ENCODE measurements at regions not wholly inside any gene's neighbourhood (a gene's known extent, or its start where the extent isn't known, plus 50 kb on each side); places are given as distances from the start of the nearest gene placed in this dataset.

DNA sequence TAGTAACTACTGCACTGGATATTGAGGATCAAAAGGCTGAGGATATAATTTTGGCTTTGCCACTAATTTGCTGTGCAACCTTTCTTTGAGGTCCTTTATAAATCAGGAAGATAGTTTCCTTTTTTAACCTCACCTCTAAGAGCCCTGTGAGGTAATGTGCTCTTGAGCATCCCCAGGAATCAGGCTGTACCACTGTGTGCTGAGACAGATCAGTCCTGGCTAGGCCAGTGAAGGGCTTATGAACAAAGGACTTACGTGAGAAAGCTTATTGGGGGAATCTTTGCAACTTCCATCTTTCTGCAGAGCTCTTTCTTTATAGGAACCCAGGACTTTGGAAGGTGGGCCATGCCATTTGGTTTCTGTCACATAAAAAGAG is 188.9 kb downstream of the SIPA1L2 start:
- H3K4me3 ChIP-seq (ENCODE audit: low read depth, low read length): no peak overlapping the region
- TF ChIP-seq, protein P1, sequence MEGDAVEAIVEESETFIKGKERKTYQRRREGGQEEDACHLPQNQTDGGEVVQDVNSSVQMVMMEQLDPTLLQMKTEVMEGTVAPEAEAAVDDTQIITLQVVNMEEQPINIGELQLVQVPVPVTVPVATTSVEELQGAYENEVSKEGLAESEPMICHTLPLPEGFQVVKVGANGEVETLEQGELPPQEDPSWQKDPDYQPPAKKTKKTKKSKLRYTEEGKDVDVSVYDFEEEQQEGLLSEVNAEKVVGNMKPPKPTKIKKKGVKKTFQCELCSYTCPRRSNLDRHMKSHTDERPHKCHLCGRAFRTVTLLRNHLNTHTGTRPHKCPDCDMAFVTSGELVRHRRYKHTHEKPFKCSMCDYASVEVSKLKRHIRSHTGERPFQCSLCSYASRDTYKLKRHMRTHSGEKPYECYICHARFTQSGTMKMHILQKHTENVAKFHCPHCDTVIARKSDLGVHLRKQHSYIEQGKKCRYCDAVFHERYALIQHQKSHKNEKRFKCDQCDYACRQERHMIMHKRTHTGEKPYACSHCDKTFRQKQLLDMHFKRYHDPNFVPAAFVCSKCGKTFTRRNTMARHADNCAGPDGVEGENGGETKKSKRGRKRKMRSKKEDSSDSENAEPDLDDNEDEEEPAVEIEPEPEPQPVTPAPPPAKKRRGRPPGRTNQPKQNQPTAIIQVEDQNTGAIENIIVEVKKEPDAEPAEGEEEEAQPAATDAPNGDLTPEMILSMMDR (conservative IDR thresholded peaks at IDR 0.05; ENCODE audit: low read depth, low read length): no peak
- no peak for DNase-seq (ENCODE audit: low read depth)

DNA sequence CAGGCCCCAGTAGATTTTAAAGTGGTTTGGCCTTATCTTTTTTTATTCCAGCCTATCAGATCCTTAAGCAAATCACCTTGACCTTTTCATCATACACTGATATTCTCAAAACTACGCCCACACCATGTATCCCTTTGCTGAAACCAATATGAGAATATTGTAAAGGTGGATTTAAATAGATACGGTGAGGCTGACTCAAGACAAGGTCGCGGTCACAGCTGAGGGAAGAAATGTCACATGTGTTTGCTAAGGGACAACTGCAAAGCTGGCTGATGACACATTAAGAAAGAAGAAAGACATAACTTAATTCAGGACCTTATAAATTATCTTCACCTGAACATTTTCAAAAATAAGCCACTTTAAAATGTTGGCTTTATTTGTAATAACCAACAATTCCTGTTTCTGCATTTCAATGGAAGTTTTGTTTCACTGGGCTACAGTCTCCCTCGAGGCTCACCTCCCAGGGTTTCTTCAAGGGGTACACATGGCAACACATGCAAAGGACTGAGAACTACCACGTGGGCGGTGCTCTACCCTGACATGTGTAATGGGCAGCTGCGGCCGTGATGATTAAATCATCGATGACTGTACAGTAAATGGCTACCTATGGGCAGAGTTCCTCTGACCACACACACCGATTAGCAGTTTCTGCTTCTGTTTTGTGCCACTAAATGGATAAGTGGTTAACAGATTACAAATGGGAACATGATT is 189.5 kb downstream of the SIPA1L2 start:
- H3K4me3 ChIP-seq (ENCODE audit: low read depth, low read length): no peak overlapping the region
- TF ChIP-seq, protein P1 (conservative IDR thresholded peaks at IDR 0.05; ENCODE audit: low read depth, low read length): no peak
- DNase-seq (ENCODE audit: low read depth): no peak

DNA sequence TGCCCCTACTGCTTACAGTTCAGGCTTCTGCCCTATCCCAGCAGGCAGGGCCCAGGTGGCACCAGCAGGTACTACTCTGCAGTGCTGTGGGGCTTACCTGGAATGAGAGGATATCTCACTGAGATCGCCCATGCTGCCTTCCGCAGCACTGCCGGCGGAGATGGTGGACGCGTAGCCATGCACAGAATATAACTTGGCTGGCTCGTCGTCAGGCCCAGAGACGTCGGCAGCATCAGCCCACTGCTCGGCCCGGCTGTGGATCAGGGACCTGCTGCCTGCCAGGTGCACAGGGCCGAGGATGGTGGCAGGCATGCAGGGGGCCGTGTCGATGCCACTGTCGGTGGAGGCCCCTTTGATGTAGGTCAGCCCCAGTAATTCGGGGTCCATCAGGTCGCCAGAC is 190.9 kb downstream of the SIPA1L2 start:
- H3K4me3 ChIP-seq (ENCODE audit: low read depth, low read length): no peak overlapping the region
- TF ChIP-seq, protein P1 (conservative IDR thresholded peaks at IDR 0.05; ENCODE audit: low read depth, low read length): no peak
- no peak for DNase-seq (ENCODE audit: low read depth)

DNA sequence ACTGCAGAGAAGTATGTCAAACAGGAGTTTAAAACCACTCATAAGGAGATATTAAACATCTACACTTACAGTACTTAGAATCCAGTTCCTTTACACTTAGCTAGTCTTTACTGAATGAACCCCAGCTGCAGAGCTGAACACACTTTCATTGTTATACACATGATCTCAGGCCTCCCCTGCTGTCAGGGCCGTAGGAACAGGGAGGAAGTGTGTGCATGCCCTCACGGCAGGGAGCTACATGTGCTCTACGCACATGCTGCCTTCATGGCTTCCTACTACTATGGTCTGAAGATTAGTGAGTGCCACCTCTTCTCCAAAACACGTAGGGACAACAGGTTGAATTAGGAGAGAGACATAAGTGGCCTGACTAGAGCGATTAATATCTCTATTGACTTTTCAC is 191.5 kb downstream of the SIPA1L2 start:
- TF ChIP-seq, protein P1 (conservative IDR thresholded peaks at IDR 0.05; ENCODE audit: low read depth, low read length): no peak
- DNase-seq (ENCODE audit: low read depth): peak; percentile 84
- H3K4me3 ChIP-seq (ENCODE audit: low read depth, low read length): no peak overlapping the region

DNA sequence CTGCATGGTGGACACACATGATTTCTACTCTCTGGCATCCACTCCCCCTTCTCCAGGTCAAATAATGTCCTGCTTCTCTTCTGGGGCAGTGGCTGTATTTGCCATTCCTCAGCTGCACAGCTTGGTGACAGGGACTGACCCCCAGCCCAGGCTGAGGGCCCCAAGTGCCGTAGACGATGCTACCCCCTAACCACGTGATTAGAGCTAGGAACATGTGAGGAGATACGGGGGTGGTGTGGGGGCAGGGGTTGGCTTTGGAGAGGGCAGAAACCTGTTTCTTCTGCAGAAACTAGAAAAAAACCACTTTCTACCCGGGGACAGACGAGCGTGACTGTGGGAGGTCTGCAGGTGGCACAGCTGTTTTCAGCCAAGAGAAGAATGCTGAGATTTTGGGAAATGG is 192.4 kb downstream of the SIPA1L2 start:
- no peak overlapping the region for H3K4me3 ChIP-seq (ENCODE audit: low read depth, low read length)
- no peak for DNase-seq (ENCODE audit: low read depth)
- TF ChIP-seq, protein P1 (conservative IDR thresholded peaks at IDR 0.05; ENCODE audit: low read depth, low read length): no peak

DNA sequence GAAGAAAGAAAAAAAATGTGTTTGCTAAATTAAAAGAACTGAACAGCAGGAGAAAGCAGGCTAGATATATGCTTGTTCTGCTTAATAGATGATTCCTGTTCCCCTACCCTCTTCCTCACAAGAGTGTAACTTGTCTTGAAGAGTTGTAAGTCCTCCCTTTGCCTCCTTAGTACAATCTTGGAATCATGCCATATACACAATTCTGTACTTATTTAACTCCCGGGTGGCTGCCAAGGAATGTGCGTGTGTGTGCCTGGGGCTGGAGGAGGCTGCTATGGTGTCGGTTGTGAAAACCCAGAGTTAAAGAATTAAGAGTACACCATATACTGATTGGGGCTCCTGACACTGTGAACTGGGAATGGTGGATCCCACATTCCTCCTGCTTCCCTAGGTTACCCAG is 194.2 kb downstream of the SIPA1L2 start:
- H3K4me3 ChIP-seq (ENCODE audit: low read depth, low read length): no peak overlapping the region
- peak; percentile 86 for DNase-seq (ENCODE audit: low read depth)
- TF ChIP-seq, protein P1 (conservative IDR thresholded peaks at IDR 0.05; ENCODE audit: low read depth, low read length): no peak

DNA sequence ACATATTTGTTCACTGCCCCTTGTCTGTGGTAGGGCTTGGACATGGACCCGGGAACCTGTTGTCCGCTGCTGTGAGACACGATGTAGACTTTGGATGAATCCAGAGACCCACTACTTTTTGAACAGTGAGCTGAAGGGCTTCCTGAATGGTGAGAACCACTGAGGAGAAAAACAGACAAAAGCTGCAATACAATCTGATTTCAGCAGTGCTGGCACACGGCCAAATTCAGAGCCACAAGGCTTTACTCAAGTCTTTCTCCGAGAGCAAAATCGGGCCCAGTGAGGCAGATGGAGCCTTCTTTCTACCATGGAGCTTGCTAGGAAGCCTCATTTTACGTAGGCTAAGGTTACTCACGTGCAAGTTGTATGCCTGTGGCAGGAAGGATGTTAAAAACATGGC is 197.6 kb downstream of the SIPA1L2 start:
- no peak overlapping the region for H3K4me3 ChIP-seq (ENCODE audit: low read depth, low read length)
- TF ChIP-seq, protein P1 (conservative IDR thresholded peaks at IDR 0.05; ENCODE audit: low read depth, low read length): no peak

More for the DNA sequence above, 197.6 kb downstream of the SIPA1L2 start:
- DNase-seq (ENCODE audit: low read depth): peak; percentile 65

All from choroid plexus epithelial cell (primary cell).